NCI-H1048 (cell line): ENCODE measurements at regions not wholly inside any gene's neighbourhood (a gene's known extent, or its start where the extent isn't known, plus 50 kb on each side); places are given as distances from the start of the nearest gene placed in this dataset.
A peak's percentile ranks its signal among the peaks of the same experiment; 100 is the strongest.
"Not testable (repeated sequence)": the region's sequence is repeated elsewhere in the genome, so short reads cannot be mapped to it uniquely, and the experiment has no call there.

Experiments
- DNase-seq: peaks from one replicate; lab custom pipeline; 2025; lab: John Stamatoyannopoulos, UW

DNA sequence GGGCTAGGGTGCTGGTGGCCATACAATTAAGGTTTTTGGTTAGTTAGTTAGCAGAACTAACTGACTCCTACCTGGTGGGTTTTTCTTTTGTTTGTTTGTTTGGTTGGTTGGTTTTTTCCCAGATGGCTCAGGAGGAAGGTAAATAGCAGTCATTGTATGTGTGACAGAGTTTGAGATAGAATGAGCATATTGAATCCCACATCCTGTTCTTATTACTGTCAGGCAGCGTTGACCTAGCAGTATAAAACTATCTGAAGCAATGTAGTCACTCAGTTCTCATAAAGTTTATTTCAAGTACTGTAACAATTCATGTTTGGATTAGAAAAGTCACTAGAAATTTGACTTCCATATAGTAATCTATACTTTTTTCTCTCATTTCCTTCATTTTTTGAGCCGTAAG is 113.5 kb upstream of the NBPF19 start:
- DNase-seq = not testable (repeated sequence)

DNA sequence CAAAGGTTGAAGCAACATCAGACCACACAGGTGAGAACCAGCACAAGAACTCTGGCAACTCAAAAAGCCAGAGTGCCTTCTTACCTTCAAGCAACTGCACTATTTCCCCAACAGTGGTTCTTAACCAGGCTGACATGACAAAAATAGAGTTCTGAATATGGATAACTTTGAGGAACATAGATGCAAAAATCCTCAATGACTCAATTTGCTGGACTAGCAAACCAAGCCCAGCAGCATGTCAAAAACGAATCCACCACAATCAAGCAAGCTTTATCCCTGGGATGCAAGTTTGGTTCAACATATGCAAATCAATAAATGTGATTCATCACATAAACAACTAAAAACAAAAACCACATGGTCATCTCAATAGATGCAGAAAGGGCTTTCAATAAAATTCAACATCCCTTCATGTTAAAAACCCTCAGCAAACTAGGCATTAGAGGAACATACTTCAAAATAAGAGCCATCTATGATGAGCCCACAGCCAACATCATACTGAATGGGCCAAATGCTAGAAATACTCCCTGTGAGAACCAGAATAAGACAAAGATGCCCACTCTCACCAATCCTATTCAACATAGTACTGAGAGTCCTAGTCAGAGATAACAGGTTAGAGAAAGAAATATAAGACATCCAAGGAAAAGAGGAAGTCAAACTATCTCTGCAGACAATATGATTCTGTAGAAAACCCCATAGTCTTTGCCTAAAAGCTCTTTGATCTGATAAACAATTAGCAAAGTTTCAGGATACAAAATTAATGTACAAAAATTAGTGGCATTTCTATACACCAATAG is 110.5 kb upstream of the NBPF19 start:
- not testable (repeated sequence) for DNase-seq

DNA sequence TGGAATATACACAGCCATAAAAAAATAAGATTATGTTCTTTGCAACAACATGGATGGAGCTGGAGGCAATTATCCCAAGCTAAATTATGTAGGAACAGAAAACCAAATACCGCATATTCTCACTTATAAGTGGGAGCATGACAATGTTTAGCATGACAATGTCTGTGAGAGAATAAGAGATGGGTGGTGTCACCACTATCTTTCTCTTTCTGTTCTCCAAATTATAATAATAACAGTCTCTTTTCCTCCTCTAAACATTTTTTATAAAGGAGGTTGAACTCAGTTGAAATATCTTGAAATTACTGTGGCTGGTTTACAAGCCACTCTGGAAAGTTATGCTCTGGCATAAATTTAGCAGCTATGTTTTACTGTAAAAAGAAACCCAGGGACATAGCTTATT is 108.4 kb upstream of the NBPF19 start:
- not testable (repeated sequence) for DNase-seq

DNA sequence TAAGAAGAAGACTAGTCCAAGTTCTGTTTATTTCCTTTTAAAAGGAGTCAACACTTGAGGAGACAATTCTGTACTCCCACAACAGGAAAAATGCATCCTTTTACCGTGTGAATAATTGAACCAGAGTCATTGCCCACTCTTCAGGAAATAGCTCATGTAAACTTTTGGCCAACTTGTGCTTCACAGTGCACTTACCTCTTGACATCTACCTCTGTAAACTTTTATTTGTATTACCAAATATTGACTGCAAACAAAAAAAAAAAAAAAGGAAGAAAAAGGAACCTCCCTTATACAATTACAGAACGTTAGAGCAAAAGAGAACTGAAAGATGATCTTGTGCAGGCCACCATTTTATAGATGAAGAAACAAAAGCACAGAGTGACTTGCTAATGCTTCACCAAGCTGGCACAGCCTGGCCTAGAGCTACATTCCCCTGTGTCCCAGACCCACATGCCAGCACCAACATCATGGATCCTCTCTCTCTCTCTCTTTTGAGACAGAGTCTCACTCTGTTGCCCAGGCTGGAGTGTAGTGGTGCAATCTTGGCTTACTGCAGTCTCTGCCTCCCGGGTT is 107.3 kb upstream of the NBPF19 start:
- not testable (repeated sequence) for DNase-seq

DNA sequence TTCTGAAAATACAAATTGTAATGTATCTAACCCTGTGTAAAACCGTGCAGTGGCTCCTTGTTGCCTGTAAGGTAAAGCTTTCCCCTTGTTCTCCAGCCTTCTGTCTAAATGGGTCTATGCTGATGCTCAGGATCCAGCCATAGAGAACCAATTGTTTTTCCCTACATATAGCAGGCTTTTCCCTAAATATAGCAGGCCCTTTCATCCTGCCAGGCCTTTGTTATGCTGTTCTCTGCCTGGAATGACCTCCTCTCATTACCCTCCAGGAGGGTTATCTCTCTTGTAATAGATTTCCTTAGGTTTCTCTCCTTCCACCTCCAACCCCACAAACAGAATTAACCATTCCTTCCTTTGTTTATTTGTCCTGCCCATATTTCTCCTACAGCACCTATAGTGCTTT is 106.5 kb upstream of the NBPF19 start:
- DNase-seq = not testable (repeated sequence)

DNA sequence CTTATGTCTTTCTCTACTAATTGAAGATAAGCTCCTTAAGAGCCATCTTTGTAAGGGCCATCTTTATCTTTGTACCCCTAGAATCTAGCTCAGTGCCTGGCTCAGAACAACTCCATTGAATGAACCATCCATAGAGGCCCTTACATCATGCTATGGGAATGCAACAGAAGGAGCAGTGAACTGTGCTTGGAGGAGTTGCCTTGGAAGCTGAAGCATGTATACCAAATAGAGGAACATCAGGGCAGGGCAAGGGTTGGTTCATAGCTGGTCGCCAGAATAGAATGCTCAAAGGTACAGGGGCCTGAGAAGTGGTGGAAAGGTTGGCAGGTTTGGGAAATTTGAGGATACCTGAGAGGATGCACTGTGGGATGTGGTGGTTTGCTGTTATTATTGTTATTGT is 105.8 kb upstream of the NBPF19 start:
- DNase-seq = not testable (repeated sequence)

DNA sequence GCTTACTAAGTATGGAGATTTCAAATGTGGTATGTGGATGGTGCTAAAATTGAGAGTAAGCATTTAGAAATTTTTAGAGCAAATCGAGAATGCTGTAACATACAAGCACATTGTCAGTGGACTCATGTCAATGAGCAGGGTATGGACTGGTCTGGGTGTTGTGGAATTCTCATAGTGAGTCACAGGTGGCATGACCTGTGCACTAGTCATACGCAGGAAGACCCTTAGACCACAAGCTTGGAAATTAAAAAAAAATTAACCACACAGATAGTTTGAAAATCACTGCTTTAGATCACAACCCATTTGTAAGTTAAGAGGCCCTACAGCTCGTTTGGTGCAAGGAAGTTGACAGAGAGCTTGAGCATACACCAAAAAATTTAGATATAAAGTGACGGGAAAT is 102.9 kb upstream of the NBPF19 start:
- not testable (repeated sequence) for DNase-seq

DNA sequence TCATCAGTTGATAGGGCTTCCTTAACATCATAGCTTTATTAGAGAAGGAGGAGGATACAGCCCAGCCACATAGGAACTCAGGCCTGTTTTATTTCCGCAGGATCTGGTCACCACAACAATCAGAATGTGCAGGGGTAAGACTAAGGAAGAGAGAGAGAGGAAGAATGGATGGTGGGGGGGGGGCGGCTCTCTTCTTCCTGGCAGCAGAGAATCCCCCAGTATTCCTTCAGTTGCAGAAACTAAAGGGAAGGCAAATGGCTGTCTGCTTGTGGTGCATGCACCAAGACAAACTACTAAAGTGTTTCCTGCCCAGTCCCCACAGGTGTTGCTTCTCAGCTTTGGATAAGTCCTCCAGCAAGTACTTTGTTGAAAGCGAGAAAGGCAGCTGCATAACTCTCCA is 96.4 kb upstream of the NBPF19 start:
- DNase-seq = not testable (repeated sequence)

DNA sequence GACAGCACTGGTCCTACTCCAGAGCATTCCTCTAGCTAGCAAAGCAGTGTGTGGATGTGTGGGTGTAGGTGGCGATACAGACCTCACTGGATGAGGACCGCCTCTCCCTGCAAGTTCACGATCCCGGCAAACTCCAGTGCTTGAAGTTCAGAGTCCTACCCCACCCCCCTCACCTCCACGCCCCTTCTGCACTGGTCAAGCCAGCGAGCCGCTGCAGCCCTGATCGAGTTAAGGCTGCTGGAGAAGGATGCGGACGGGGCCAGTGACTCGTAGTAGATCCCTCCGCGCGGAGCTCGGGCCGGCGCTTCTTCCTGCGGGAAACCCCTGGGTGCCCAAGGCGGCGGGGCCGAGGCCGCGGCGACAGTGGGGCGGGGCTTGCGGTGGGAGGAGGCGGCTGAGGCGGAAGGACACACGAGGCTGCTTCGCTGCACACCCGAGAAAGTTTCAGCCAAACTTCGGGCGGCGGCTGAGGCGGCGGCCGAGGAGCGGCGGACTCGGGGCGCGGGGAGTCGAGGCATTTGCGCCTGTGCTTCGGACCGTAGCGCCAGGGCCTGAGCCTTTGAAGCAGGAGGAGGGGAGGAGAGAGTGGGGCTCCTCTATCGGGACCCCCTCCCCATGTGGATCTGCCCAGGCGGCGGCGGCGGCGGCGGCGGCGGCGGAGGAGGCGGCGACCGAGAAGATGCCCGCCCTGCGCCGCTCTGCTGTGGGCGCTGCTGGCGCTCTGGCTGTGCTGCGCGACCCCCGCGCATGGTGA is 84.5 kb upstream of the NBPF19 start:
- DNase-seq = peak; percentile 9

DNA sequence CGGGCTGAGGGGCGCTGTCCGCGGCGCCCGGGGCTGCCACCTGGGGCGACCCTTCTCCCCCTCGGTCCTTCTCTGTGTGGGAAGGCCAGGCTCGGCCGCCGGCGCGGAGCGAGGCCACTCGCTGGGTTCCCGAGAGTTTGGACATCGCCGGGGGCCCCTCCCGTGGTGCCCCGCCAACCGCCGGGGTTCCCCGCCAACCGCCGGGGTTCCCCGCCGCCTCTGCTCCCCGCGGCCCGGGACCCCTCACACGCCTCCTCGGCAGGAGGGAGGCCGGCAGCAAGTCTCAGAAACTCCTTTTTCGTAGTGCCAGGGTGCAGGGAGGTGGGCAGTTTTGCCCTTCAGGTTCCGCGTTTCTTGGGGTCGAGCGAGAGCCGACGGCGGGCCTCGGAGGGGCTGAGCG is 83.9 kb upstream of the NBPF19 start:
- DNase-seq = not testable (repeated sequence)

DNA sequence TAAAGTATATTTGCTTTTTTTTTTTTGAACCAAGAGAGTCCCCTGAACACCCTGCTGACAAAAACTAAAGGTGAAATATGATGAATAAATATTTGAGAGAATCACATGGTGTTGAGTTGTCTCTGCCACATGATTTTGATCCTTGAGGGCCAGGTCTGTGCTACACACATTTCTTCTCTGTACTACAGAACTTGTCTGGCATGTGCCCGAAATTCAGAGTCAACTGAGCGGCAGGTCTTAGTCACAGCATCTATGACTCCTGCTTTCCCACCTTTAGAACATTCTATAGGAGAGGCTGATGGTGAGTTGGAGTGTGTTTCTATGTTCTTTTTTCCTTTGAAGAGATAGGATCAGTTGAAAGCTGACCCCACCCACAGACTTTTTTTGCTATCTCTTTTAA is 79.0 kb upstream of the NBPF19 start:
- not testable (repeated sequence) for DNase-seq

DNA sequence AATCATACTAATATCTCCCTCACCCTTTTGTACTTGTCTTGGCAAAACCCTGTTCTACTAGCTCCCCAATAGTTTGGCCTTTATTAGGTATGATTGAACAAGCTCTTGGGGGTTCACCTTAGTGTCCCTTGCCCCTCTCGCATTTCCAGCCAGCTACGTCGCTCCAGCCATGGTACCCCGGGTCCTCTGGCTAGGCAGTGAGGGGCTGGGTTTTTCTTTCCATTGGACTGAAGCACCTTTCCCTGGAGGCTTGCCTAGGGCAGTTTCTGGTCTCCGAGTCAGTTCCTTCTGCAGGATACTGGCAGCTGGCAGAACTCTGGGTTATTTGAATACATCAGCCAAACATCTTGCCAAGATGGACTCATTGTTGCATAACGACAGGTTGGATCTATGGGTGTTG is 76.3 kb upstream of the NBPF19 start:
- DNase-seq = not testable (repeated sequence)

DNA sequence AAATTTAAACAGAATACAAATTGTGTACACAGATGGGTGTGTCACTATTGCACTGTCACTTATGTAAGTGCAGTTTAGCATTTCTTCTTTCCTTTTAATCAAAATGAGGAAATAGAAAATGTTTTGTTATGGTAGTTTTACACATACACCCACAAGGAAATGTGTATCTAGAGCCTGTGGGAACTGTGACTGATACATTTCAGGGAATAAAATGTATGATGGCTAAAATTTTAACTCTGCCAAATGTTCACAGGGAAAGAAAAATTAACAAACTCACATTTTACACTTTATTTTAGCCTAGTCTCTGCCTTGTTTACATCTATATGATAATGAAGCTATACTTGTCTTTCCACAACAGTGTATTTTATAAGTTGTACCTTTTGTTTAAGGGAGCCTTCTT is 66.4 kb upstream of the NBPF19 start:
- DNase-seq = not testable (repeated sequence)

DNA sequence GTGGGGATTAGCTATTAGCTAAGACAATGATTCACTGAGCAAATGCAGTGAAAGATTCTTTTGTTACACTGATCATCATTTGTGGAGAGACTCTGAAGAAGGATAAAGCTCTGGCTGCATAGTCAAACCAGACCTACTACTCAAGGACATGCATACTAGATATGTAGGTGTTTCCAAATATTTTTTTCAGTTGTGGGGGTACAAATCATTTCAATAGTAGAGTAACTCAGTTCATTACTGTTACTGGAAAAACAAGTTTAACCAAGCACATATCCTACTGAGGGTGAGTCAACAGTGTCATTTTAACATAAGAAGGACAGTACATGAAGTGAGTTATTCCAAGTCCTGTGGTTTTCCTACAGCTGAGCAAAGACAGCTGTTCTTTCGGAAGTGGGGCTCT is 59.5 kb upstream of the NBPF19 start:
- DNase-seq = not testable (repeated sequence)

DNA sequence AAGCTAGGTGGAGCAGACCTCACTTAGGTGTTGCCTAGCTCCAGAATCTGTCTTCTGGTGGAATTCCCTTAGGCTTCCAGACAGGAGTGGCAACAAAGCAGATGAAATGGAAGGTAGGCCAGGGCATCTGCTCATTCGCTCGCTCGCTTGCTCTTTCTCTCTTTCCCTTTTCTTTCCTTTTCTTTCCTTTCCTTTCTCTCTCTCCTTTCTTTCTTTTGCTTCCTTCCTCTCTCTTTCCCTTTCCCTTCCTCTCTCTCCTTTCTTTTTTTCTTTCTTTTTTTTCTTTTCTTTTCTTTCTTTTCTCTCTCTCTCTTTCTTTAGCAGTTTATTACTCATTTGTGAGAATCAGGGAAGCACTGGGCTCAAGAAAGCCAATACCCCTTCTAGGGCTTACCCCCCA is 56.1 kb upstream of the NBPF19 start:
- not testable (repeated sequence) for DNase-seq

DNA sequence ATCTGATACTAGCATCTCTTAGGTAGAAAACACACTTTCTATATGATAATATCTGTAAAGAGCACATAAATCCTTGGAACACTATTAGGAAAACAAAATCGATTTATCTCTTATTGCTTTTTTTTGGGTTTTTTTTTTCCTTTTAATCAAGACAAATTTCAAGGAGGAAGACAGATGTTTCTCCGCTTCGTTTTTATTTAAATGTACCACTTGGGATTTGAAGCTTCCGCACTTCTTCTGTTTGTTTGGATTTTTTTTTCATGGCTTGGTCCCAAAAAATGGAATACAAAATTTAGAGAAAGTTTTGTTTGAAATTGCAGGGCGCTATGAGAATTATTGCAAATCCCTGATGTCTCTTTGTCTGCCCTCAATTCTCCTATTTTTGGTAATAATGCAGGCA is 51.7 kb upstream of the NBPF19 start:
- DNase-seq = not testable (repeated sequence)
